ENCODE measurements at regions not wholly inside any gene's neighbourhood (a gene's known extent, or its start where the extent isn't known, plus 50 kb on each side); places are given as distances from the start of the nearest gene placed in this dataset.

DNA sequence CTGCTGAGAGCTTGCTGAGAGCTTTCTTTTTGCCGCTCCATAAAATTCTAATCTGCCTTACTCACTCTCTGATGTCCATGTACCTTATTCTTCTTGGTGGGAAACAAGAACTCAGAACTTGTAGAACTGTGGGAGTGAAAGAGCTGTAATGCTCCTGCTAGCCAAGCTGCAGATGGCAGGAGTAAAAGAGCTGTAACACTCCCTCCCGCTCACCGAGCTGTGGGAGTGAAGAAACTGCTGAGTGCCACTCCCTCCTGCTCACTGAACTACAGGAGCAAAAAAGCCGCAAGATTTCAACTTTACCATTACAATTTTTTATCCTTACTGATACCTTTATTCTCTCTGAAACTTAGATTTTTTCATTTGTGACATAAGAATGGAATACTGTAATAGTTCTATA, 199.1 kb downstream of the SI start:
- no peak for TF ChIP-seq POLR2A (IDR thresholded peaks at IDR 0.05; ENCODE audit: low read depth)
- TF ChIP-seq POLR2AphosphoS5 (IDR thresholded peaks at IDR 0.05), result no peak
- TF ChIP-seq CTCF (IDR thresholded peaks at IDR 0.05), result no peak
- TF ChIP-seq EP300 (IDR thresholded peaks at IDR 0.05), result no peak
